ENCODE measurements at regions not wholly inside any gene's neighbourhood (a gene's known extent, or its start where the extent isn't known, plus 50 kb on each side); places are given as distances from the start of the nearest gene placed in this dataset.

DNA sequence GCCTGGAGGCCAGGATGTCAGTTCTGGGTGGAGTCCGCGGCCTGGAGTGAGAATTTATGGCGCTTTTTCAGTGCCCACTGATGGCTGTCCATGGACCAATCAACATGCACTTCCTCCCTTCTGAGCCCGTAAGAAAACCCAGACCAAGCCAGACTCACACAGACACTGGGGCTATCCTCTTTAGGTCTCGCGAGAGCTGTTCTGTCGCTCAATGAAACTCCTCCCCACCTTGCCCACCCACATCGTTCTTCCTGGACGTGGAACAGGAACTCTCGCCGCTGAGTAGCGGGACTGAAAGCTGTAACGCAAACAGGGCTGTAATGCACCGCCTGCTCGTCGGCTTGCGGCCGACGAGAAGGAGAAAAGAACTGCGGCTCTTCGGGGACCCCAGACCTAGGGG, 833.0 kb upstream of the CADM2 start:
- H3K4me3 ChIP-seq (ENCODE audit: low read depth, low read length), result no peak overlapping the region
- H3K4me1 ChIP-seq (ENCODE audit: control insufficient read depth, insufficient read depth, low read length), result no peaks in the 10 kb centered on the region
- no peak overlapping the region for H3K27ac ChIP-seq (ENCODE audit: extremely low read depth, low read depth, low read length)
- TF ChIP-seq PATZ1 (tag by site-specific recombination; IDR thresholded peaks at IDR 0.05), result no peak
- TF ChIP-seq ZBTB48 (tag by site-specific recombination; IDR thresholded peaks at IDR 0.05), result no peak
- no peak for TF ChIP-seq SP3 (tag by site-specific recombination; IDR thresholded peaks at IDR 0.05)
- TF ChIP-seq ZNF341 (tag by site-specific recombination; IDR thresholded peaks at IDR 0.05; ENCODE audit: low read depth), result no peak
- no peak for TF ChIP-seq ZEB2 (tag by site-specific recombination; IDR thresholded peaks at IDR 0.05)
- no peak for TF ChIP-seq ZNF404 (tag by site-specific recombination; IDR thresholded peaks at IDR 0.05)
- no peak for TF ChIP-seq KLF7 (tag by site-specific recombination; IDR thresholded peaks at IDR 0.05; ENCODE audit: borderline replicate concordance)
- TF ChIP-seq ZNF843 (tag by site-specific recombination; IDR thresholded peaks at IDR 0.05), result no peak
- TF ChIP-seq, protein P1, sequence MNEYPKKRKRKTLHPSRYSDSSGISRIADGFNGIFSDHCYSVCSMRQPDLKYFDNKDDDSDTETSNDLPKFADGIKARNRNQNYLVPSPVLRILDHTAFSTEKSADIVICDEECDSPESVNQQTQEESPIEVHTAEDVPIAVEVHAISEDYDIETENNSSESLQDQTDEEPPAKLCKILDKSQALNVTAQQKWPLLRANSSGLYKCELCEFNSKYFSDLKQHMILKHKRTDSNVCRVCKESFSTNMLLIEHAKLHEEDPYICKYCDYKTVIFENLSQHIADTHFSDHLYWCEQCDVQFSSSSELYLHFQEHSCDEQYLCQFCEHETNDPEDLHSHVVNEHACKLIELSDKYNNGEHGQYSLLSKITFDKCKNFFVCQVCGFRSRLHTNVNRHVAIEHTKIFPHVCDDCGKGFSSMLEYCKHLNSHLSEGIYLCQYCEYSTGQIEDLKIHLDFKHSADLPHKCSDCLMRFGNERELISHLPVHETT (tag by site-specific recombination; IDR thresholded peaks at IDR 0.05), result no peak
- no peak for TF ChIP-seq ZNF155 (tag by site-specific recombination; IDR thresholded peaks at IDR 0.05)
- no peak for TF ChIP-seq ZNF214 (tag by site-specific recombination; IDR thresholded peaks at IDR 0.05; ENCODE audit: borderline replicate concordance)
- TF ChIP-seq ZNF707 (tag by site-specific recombination; IDR thresholded peaks at IDR 0.05), result no peak
- TF ChIP-seq, protein P2, sequence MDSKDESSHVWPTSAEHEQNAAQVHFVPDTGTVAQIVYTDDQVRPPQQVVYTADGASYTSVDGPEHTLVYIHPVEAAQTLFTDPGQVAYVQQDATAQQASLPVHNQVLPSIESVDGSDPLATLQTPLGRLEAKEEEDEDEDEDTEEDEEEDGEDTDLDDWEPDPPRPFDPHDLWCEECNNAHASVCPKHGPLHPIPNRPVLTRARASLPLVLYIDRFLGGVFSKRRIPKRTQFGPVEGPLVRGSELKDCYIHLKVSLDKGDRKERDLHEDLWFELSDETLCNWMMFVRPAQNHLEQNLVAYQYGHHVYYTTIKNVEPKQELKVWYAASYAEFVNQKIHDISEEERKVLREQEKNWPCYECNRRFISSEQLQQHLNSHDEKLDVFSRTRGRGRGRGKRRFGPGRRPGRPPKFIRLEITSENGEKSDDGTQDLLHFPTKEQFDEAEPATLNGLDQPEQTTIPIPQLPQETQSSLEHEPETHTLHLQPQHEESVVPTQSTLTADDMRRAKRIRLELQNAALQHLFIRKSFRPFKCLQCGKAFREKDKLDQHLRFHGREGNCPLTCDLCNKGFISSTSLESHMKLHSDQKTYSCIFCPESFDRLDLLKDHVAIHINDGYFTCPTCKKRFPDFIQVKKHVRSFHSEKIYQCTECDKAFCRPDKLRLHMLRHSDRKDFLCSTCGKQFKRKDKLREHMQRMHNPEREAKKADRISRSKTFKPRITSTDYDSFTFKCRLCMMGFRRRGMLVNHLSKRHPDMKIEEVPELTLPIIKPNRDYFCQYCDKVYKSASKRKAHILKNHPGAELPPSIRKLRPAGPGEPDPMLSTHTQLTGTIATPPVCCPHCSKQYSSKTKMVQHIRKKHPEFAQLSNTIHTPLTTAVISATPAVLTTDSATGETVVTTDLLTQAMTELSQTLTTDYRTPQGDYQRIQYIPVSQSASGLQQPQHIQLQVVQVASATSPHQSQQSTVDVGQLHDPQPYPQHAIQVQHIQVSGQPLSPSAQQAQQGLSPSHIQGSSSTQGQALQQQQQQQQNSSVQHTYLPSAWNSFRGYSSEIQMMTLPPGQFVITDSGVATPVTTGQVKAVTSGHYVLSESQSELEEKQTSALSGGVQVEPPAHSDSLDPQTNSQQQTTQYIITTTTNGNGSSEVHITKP (tag by site-specific recombination; IDR thresholded peaks at IDR 0.05), result no peak
- POLR2A ChIA-PET, result no interaction called here
- CTCF ChIA-PET, result no interaction called here
- H3K36me3 ChIP-seq (ENCODE audit: control insufficient read depth in 2 of 2, insufficient read depth in 1 of 2, low read length in 2 of 2), result no peaks in the 10 kb centered on the region
- H3K9me3 ChIP-seq (ENCODE audit: control insufficient read depth, insufficient read depth, low read depth, low read length), result no peaks in the 10 kb centered on the region

GRCh38 chr3:84126160-84126559, 832.6 kb upstream of the CADM2 start:
- Histone ChIP-seq H3K4me3 (ENCODE audit: low read depth, low read length) (no peak overlapping the region), H3K36me3 (ENCODE audit: control insufficient read depth in 2 of 2, insufficient read depth in 1 of 2, low read length in 2 of 2) (no peaks in the 10 kb centered on the region), H3K9me3 (ENCODE audit: control insufficient read depth, insufficient read depth, low read depth, low read length) (no peaks in the 10 kb centered on the region), H3K4me1 (ENCODE audit: control insufficient read depth, insufficient read depth, low read length) (no peaks in the 10 kb centered on the region), H3K27ac (ENCODE audit: extremely low read depth, low read depth, low read length) (no peak overlapping the region)
- ChIA-PET POLR2A (no interaction called here), CTCF (no interaction called here)
- TF ChIP-seq YY2 (tag by site-specific recombination; IDR thresholded peaks at IDR 0.05) (no peak), ZNF843 (tag by site-specific recombination; IDR thresholded peaks at IDR 0.05) (no peak), ZBTB8A (tag by site-specific recombination; IDR thresholded peaks at IDR 0.05) (no peak), KLF9 (tag by site-specific recombination; IDR thresholded peaks at IDR 0.05; ENCODE audit: low read depth) (no peak), ZNF169 (tag by site-specific recombination; IDR thresholded peaks at IDR 0.05) (no peak), ZNF350 (tag by site-specific recombination; IDR thresholded peaks at IDR 0.05) (no peak), IKZF3 (tag by site-specific recombination; IDR thresholded peaks at IDR 0.05) (no peak), ZNF248 (tag by site-specific recombination; IDR thresholded peaks at IDR 0.05) (no peak), ZNF223 (tag by site-specific recombination; IDR thresholded peaks at IDR 0.05) (no peak), ZNF677 (tag by site-specific recombination; IDR thresholded peaks at IDR 0.05) (no peak)
- TF ChIP-seq, protein P3, sequence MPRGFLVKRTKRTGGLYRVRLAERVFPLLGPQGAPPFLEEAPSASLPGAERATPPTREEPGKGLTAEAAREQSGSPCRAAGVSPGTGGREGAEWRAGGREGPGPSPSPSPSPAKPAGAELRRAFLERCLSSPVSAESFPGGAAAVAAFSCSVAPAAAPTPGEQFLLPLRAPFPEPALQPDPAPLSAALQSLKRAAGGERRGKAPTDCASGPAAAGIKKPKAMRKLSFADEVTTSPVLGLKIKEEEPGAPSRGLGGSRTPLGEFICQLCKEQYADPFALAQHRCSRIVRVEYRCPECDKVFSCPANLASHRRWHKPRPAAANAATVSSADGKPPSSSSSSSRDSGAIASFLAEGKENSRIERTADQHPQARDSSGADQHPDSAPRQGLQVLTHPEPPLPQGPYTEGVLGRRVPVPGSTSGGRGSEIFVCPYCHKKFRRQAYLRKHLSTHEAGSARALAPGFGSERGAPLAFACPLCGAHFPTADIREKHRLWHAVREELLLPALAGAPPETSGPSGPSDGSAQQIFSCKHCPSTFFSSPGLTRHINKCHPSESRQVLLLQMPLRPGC (tag by site-specific recombination; IDR thresholded peaks at IDR 0.05), result no peak
- TF ChIP-seq, protein P4, sequence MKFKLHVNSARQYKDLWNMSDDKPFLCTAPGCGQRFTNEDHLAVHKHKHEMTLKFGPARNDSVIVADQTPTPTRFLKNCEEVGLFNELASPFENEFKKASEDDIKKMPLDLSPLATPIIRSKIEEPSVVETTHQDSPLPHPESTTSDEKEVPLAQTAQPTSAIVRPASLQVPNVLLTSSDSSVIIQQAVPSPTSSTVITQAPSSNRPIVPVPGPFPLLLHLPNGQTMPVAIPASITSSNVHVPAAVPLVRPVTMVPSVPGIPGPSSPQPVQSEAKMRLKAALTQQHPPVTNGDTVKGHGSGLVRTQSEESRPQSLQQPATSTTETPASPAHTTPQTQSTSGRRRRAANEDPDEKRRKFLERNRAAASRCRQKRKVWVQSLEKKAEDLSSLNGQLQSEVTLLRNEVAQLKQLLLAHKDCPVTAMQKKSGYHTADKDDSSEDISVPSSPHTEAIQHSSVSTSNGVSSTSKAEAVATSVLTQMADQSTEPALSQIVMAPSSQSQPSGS (tag by site-specific recombination; IDR thresholded peaks at IDR 0.05; ENCODE audit: low read depth), result no peak
- TF ChIP-seq, protein P5, sequence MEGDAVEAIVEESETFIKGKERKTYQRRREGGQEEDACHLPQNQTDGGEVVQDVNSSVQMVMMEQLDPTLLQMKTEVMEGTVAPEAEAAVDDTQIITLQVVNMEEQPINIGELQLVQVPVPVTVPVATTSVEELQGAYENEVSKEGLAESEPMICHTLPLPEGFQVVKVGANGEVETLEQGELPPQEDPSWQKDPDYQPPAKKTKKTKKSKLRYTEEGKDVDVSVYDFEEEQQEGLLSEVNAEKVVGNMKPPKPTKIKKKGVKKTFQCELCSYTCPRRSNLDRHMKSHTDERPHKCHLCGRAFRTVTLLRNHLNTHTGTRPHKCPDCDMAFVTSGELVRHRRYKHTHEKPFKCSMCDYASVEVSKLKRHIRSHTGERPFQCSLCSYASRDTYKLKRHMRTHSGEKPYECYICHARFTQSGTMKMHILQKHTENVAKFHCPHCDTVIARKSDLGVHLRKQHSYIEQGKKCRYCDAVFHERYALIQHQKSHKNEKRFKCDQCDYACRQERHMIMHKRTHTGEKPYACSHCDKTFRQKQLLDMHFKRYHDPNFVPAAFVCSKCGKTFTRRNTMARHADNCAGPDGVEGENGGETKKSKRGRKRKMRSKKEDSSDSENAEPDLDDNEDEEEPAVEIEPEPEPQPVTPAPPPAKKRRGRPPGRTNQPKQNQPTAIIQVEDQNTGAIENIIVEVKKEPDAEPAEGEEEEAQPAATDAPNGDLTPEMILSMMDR (tag by site-specific recombination; IDR thresholded peaks at IDR 0.05), result no peak

All from HEK293 (cell line).